HG03460 (cell line): ENCODE measurements at regions not wholly inside any gene's neighbourhood (a gene's known extent, or its start where the extent isn't known, plus 50 kb on each side); places are given as distances from the start of the nearest gene placed in this dataset.
"Not testable (repeated sequence)": the region's sequence is repeated elsewhere in the genome, so short reads cannot be mapped to it uniquely, and the experiment has no call there.

Experiments used
- ATAC-seq: cut with Tn5 transposase; IDR thresholded peaks from one replicate; pipeline ENCODE4 v1.9.1; 2021; ENCODE audit not compliant: unreplicated experiment

GRCh38 chr6:14386668-14387067, 269.1 kb downstream of the CD83 start:
- ATAC-seq, result no peak

- no peak for ATAC-seq
Observed at GRCh38 chr6:14388371-14388770, 270.8 kb downstream of the CD83 start.

- not testable (repeated sequence) for ATAC-seq
Observed at GRCh38 chr6:14389776-14390175, 272.2 kb downstream of the CD83 start.

GRCh38 chr6:14390805-14391204, 273.2 kb downstream of the CD83 start:
- ATAC-seq, result no peak

GRCh38 chr6:14393910-14394309, 276.3 kb downstream of the CD83 start:
- no peak for ATAC-seq

- no peak for ATAC-seq
Observed at GRCh38 chr6:14396392-14396791, 278.8 kb downstream of the CD83 start.

- no peak for ATAC-seq
Observed at GRCh38 chr6:14396826-14397517, 279.4 kb downstream of the CD83 start.

- ATAC-seq, result no peak
Observed at GRCh38 chr6:14397518-14397901, 279.9 kb downstream of the CD83 start.

- no peak for ATAC-seq
Observed at GRCh38 chr6:14398953-14399352, 281.4 kb downstream of the CD83 start.

GRCh38 chr6:14399635-14400034, 282.1 kb downstream of the CD83 start:
- no peak for ATAC-seq

GRCh38 chr6:14401246-14401645, 283.7 kb downstream of the CD83 start:
- no peak for ATAC-seq

GRCh38 chr6:14406614-14407331, 289.2 kb downstream of the CD83 start:
- no peak for ATAC-seq

GRCh38 chr6:14408446-14408845, 290.9 kb downstream of the CD83 start:
- no peak for ATAC-seq

GRCh38 chr6:14412026-14412425, 294.5 kb downstream of the CD83 start:
- no peak for ATAC-seq

GRCh38 chr6:14415452-14415851, 297.9 kb downstream of the CD83 start:
- no peak for ATAC-seq

- no peak for ATAC-seq
Observed at GRCh38 chr6:14417377-14417776, 299.8 kb downstream of the CD83 start.

GRCh38 chr6:14419224-14419623, 301.7 kb downstream of the CD83 start:
- not testable (repeated sequence) for ATAC-seq

- no peak for ATAC-seq
Observed at GRCh38 chr6:14422061-14422460, 304.5 kb downstream of the CD83 start.

GRCh38 chr6:14422917-14423316, 305.3 kb downstream of the CD83 start:
- ATAC-seq, result no peak

GRCh38 chr6:14423330-14423729, 305.8 kb downstream of the CD83 start:
- ATAC-seq, result no peak

GRCh38 chr6:14423955-14424354, 306.4 kb downstream of the CD83 start:
- ATAC-seq, result no peak

GRCh38 chr6:14425805-14426204, 308.2 kb downstream of the CD83 start:
- ATAC-seq, result no peak

GRCh38 chr6:14426281-14426680, 308.7 kb downstream of the CD83 start:
- ATAC-seq, result no peak
